Activated CD4-positive, alpha-beta memory T cell treated with anti-CD3 and anti-CD28 coated beads, Interleukin-2, amount 10 ng/mL, durations not matched to agents 7 days and 5 days (primary cell): ENCODE measurements at regions not wholly inside any gene's neighbourhood (a gene's known extent, or its start where the extent isn't known, plus 50 kb on each side); places are given as distances from the start of the nearest gene placed in this dataset.

Experiments
- CTCF ChIA-PET: fragments of 350-600 bp; sonication (Branson Sonifier 250); formaldehyde crosslinking; loops from one replicate; lab custom pipeline; 2021; ENCODE audit warnings: antibody characterized with exemption, inconsistent platforms; lab: Charles Lee
- POLR2A ChIA-PET: fragments of 350-600 bp; sonication (Branson Sonifier 250); formaldehyde crosslinking; loops from one replicate; lab custom pipeline; 2021; ENCODE audit warnings: antibody characterized with exemption; lab: Charles Lee
- DNase-seq: peaks from one replicate; pipeline ENCODE4 v3.0.0-alpha.2; 2020
- H3K27ac Mint-ChIP-seq: one replicate; pipeline ENCODE4 v1.8.0; 2021; ENCODE audit warnings: mild to moderate bottlenecking, mixed read lengths
- H3K27me3 Mint-ChIP-seq: one replicate; pipeline ENCODE4 v1.8.0; 2021; ENCODE audit warnings: mixed read lengths
- H3K36me3 Mint-ChIP-seq: one replicate; pipeline ENCODE4 v1.8.0; 2021; ENCODE audit warnings: low read depth, mixed read lengths
- H3K4me1 Mint-ChIP-seq: one replicate; pipeline ENCODE4 v1.8.0; 2021; ENCODE audit warnings: mixed read lengths
- H3K4me3 Mint-ChIP-seq: one replicate; pipeline ENCODE4 v1.8.0; 2021; ENCODE audit warnings: mild to moderate bottlenecking, mixed read lengths
- H3K9me3 Mint-ChIP-seq: one replicate; pipeline ENCODE4 v1.8.0; 2021; ENCODE audit warnings: mixed read lengths

GRCh38 chr6:168136622-168137021 is 57.6 kb upstream of the FRMD1 start:
- CTCF ChIA-PET, result no interaction called here
- H3K27ac Mint-ChIP-seq, result no peak overlapping the region
- H3K36me3 Mint-ChIP-seq, result no peaks in the 10 kb centered on the region

GRCh38 chr6:168136001-168136400 is 57.0 kb upstream of the FRMD1 start:
- Mint-ChIP-seq H3K27ac (no peak overlapping the region), H3K27me3 (peaks cover 29% of the 10 kb centered on the region), H3K9me3 (no peaks in the 10 kb centered on the region), H3K4me3 (no peak overlapping the region), H3K4me1 (no peaks in the 10 kb centered on the region), H3K36me3 (no peaks in the 10 kb centered on the region)
- no peak for DNase-seq
- ChIA-PET CTCF (no interaction called here), POLR2A (no interaction called here)

More at GRCh38 chr6:168136622-168137021, 57.6 kb upstream of the FRMD1 start:
- H3K9me3 Mint-ChIP-seq, result no peaks in the 10 kb centered on the region
- no peak for DNase-seq
- no peak overlapping the region for H3K4me3 Mint-ChIP-seq
- POLR2A ChIA-PET, result no interaction called here
- H3K27me3 Mint-ChIP-seq, result peaks cover 28% of the 10 kb centered on the region
- H3K4me1 Mint-ChIP-seq, result no peaks in the 10 kb centered on the region

- POLR2A ChIA-PET, result no interaction called here
- no peaks in the 10 kb centered on the region for H3K4me1 Mint-ChIP-seq
- no peak overlapping the region for H3K4me3 Mint-ChIP-seq
- DNase-seq, result no peak
- CTCF ChIA-PET, result no interaction called here
- H3K36me3 Mint-ChIP-seq, result no peaks in the 10 kb centered on the region
- no peaks in the 10 kb centered on the region for H3K9me3 Mint-ChIP-seq
- H3K27me3 Mint-ChIP-seq, result peaks cover 22% of the 10 kb centered on the region
- no peak overlapping the region for H3K27ac Mint-ChIP-seq
Observed at GRCh38 chr6:168134560-168135201, 55.7 kb upstream of the FRMD1 start.

- Mint-ChIP-seq H3K27me3 (peaks cover 21% of the 10 kb centered on the region), H3K4me1 (no peaks in the 10 kb centered on the region), H3K9me3 (no peaks in the 10 kb centered on the region), H3K27ac (no peak overlapping the region), H3K36me3 (no peaks in the 10 kb centered on the region), H3K4me3 (no peak overlapping the region)
- CTCF ChIA-PET, result no interaction called here
- no peak for DNase-seq
- POLR2A ChIA-PET, result no interaction called here
Observed at GRCh38 chr6:168133687-168134559, 54.9 kb upstream of the FRMD1 start.

GRCh38 chr6:168133168-168133561 is 54.2 kb upstream of the FRMD1 start:
- Mint-ChIP-seq H3K27ac (no peak overlapping the region), H3K9me3 (no peaks in the 10 kb centered on the region), H3K4me1 (no peaks in the 10 kb centered on the region), H3K4me3 (no peak overlapping the region), H3K27me3 (peaks cover 17% of the 10 kb centered on the region), H3K36me3 (no peaks in the 10 kb centered on the region)
- POLR2A ChIA-PET, result no interaction called here
- no peak for DNase-seq
- CTCF ChIA-PET, result no interaction called here

- H3K27me3 Mint-ChIP-seq, result peaks cover 17% of the 10 kb centered on the region
- no peaks in the 10 kb centered on the region for H3K36me3 Mint-ChIP-seq
- H3K27ac Mint-ChIP-seq, result no peak overlapping the region
- ChIA-PET CTCF (no interaction called here), POLR2A (no interaction called here)
- no peak overlapping the region for H3K4me3 Mint-ChIP-seq
- no peaks in the 10 kb centered on the region for H3K9me3 Mint-ChIP-seq
- no peaks in the 10 kb centered on the region for H3K4me1 Mint-ChIP-seq
- DNase-seq, result no peak
Observed at GRCh38 chr6:168132531-168133167, 53.6 kb upstream of the FRMD1 start.

- DNase-seq, result no peak
- H3K9me3 Mint-ChIP-seq, result no peaks in the 10 kb centered on the region
- H3K4me3 Mint-ChIP-seq, result no peak overlapping the region
- no peak overlapping the region for H3K27ac Mint-ChIP-seq
- no peaks in the 10 kb centered on the region for H3K36me3 Mint-ChIP-seq
- H3K4me1 Mint-ChIP-seq, result no peaks in the 10 kb centered on the region
- ChIA-PET CTCF (no interaction called here), POLR2A (no interaction called here)
- peaks cover 17% of the 10 kb centered on the region for H3K27me3 Mint-ChIP-seq
Observed at GRCh38 chr6:168131464-168132415, 52.7 kb upstream of the FRMD1 start.

- H3K27me3 Mint-ChIP-seq, result peaks cover 17% of the 10 kb centered on the region
- DNase-seq, result no peak
- POLR2A ChIA-PET, result no interaction called here
- H3K36me3 Mint-ChIP-seq, result no peaks in the 10 kb centered on the region
- CTCF ChIA-PET, result no interaction called here
- H3K27ac Mint-ChIP-seq, result no peak overlapping the region
- H3K9me3 Mint-ChIP-seq, result no peaks in the 10 kb centered on the region
- H3K4me1 Mint-ChIP-seq, result no peaks in the 10 kb centered on the region
- H3K4me3 Mint-ChIP-seq, result no peak overlapping the region
Observed at GRCh38 chr6:168130697-168131371, 51.8 kb upstream of the FRMD1 start.

- POLR2A ChIA-PET, result no interaction called here
- peaks cover 17% of the 10 kb centered on the region for H3K27me3 Mint-ChIP-seq
- DNase-seq, result no peak
- CTCF ChIA-PET, result no interaction called here
- no peaks in the 10 kb centered on the region for H3K4me1 Mint-ChIP-seq
- H3K4me3 Mint-ChIP-seq, result no peak overlapping the region
- no peaks in the 10 kb centered on the region for H3K36me3 Mint-ChIP-seq
- H3K9me3 Mint-ChIP-seq, result no peaks in the 10 kb centered on the region
- H3K27ac Mint-ChIP-seq, result no peak overlapping the region
Observed at GRCh38 chr6:168130168-168130696, 51.2 kb upstream of the FRMD1 start.

GRCh38 chr6:168129292-168130167 is 50.5 kb upstream of the FRMD1 start:
- Mint-ChIP-seq H3K4me1 (no peaks in the 10 kb centered on the region), H3K27me3 (peaks cover 17% of the 10 kb centered on the region), H3K4me3 (no peak overlapping the region), H3K36me3 (no peaks in the 10 kb centered on the region), H3K27ac (no peak overlapping the region), H3K9me3 (no peaks in the 10 kb centered on the region)
- ChIA-PET POLR2A (no interaction called here), CTCF (no interaction called here)
- DNase-seq, result no peak

- Mint-ChIP-seq H3K4me1 (no peaks in the 10 kb centered on the region), H3K4me3 (no peak overlapping the region), H3K27me3 (peaks cover 16% of the 10 kb centered on the region), H3K27ac (no peak overlapping the region), H3K9me3 (no peaks in the 10 kb centered on the region), H3K36me3 (no peaks in the 10 kb centered on the region)
- ChIA-PET POLR2A (no interaction called here), CTCF (no interaction called here)
- no peak for DNase-seq
Observed at GRCh38 chr6:168128631-168129291, 49.7 kb upstream of the FRMD1 start.
